ENCODE measurements at regions not wholly inside any gene's neighbourhood (a gene's known extent, or its start where the extent isn't known, plus 50 kb on each side); places are given as distances from the start of the nearest gene placed in this dataset.

DNA sequence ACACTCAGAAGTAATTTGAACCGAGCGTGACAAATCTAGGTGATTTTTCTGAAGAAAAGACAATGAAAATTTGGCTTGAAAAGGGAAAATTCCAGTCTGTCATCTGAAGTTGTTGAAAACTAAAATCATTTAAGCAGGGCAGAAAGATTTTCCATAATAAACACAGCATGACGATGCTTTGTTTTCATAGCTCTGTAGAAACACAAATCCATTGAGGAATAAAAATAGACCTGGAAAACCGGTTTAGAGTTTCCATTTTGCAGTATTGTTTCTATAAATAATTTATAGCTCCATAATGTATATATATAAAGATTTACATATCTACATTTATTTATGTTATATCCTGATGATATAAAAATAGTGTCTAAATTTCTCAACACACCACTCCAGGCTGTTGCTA lies 1918.5 kb upstream of the FLRT2 start:
- no peak overlapping the region for H3K27ac ChIP-seq
- no peaks in the 10 kb centered on the region for H3K4me1 ChIP-seq (ENCODE audit: low read depth, poor library complexity, severe bottlenecking)
- no peak overlapping the region for H2AFZ ChIP-seq (ENCODE audit: low read depth)
- H3K36me3 ChIP-seq (ENCODE audit: insufficient read depth): no peaks in the 10 kb centered on the region
- no peak overlapping the region for H3K4me3 ChIP-seq (IDR thresholded peaks at IDR 0.05; ENCODE audit: insufficient read depth, low read depth, low read length)
- TF ChIP-seq, protein P1, sequence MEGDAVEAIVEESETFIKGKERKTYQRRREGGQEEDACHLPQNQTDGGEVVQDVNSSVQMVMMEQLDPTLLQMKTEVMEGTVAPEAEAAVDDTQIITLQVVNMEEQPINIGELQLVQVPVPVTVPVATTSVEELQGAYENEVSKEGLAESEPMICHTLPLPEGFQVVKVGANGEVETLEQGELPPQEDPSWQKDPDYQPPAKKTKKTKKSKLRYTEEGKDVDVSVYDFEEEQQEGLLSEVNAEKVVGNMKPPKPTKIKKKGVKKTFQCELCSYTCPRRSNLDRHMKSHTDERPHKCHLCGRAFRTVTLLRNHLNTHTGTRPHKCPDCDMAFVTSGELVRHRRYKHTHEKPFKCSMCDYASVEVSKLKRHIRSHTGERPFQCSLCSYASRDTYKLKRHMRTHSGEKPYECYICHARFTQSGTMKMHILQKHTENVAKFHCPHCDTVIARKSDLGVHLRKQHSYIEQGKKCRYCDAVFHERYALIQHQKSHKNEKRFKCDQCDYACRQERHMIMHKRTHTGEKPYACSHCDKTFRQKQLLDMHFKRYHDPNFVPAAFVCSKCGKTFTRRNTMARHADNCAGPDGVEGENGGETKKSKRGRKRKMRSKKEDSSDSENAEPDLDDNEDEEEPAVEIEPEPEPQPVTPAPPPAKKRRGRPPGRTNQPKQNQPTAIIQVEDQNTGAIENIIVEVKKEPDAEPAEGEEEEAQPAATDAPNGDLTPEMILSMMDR (conservative IDR thresholded peaks at IDR 0.05; ENCODE audit: low read depth, low read length): no peak
- no peaks in the 10 kb centered on the region for H4K20me1 ChIP-seq (ENCODE audit: insufficient read depth)
- no peak overlapping the region for H3K4me2 ChIP-seq
- H3K79me2 ChIP-seq (ENCODE audit: insufficient read depth, low read depth): no peaks in the 10 kb centered on the region
- no peak overlapping the region for H3K9ac ChIP-seq
- H3K27me3 ChIP-seq (ENCODE audit: insufficient read depth, low read depth): no peaks in the 10 kb centered on the region

DNA sequence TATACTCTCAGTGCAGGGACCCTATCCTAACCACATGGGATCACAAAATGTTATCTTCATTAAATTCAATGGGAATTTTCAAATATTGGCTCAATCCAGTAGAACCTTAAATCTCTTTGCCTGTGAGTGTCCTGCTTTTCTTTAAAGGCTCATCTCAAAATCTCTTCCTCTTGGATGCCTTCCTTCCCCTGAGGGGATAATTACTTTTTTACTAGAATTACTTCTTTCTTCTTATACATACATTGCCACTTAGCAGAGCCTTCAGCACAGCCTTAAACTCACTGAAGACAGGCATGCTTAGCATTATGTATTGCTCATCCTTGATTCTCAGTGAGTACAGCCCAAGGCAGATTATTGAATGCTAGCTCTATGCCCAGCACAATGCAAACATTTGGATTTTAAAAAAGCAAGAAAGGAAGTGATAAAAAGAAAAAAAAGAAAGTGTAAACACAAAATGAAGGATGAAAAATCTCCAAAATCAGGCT lies 1918.0 kb upstream of the FLRT2 start:
- H3K4me1 ChIP-seq (ENCODE audit: low read depth, poor library complexity, severe bottlenecking): no peaks in the 10 kb centered on the region
- TF ChIP-seq, protein P1 (conservative IDR thresholded peaks at IDR 0.05; ENCODE audit: low read depth, low read length): no peak
- H3K79me2 ChIP-seq (ENCODE audit: insufficient read depth, low read depth): no peaks in the 10 kb centered on the region
- no peaks in the 10 kb centered on the region for H4K20me1 ChIP-seq (ENCODE audit: insufficient read depth)
- no peak overlapping the region for H2AFZ ChIP-seq (ENCODE audit: low read depth)
- H3K36me3 ChIP-seq (ENCODE audit: insufficient read depth): no peaks in the 10 kb centered on the region
- H3K4me2 ChIP-seq: no peak overlapping the region
- no peak overlapping the region for H3K9ac ChIP-seq
- no peaks in the 10 kb centered on the region for H3K27me3 ChIP-seq (ENCODE audit: insufficient read depth, low read depth)
- no peak overlapping the region for H3K4me3 ChIP-seq (IDR thresholded peaks at IDR 0.05; ENCODE audit: insufficient read depth, low read depth, low read length)
- no peak overlapping the region for H3K27ac ChIP-seq

DNA sequence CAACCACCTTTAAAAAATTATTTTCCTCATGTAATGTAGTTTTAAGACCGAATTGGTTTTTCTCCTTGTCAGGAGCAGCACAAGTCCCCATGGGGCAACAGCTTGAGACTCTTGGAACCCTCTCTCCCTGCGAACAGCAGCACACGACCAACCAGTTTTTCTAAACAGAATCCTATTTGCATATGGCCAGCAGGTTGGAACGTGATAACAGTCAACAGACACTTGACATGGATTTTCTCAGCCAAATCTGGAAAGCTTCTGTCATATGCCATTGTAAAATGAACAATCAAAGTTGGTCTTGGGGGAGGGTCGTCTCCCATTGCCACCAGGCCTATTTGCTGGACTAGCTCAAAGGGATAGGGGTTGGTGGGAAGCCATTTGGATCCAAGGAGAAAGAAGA lies 1915.0 kb upstream of the FLRT2 start:
- Histone ChIP-seq H3K4me3 (IDR thresholded peaks at IDR 0.05; ENCODE audit: insufficient read depth, low read depth, low read length) (no peak overlapping the region), H2AFZ (ENCODE audit: low read depth) (no peak overlapping the region)

GRCh38 chr14:83624541-83624940 lies 1905.4 kb upstream of the FLRT2 start:
- TF ChIP-seq, protein P1 (conservative IDR thresholded peaks at IDR 0.05; ENCODE audit: low read depth, low read length): no peak
- Histone ChIP-seq H4K20me1 (ENCODE audit: insufficient read depth) (no peaks in the 10 kb centered on the region), H2AFZ (ENCODE audit: low read depth) (no peak overlapping the region), H3K4me1 (ENCODE audit: low read depth, poor library complexity, severe bottlenecking) (no peaks in the 10 kb centered on the region), H3K27me3 (ENCODE audit: insufficient read depth, low read depth) (no peaks in the 10 kb centered on the region), H3K27ac (no peak overlapping the region), H3K9ac (no peak overlapping the region), H3K36me3 (ENCODE audit: insufficient read depth) (no peaks in the 10 kb centered on the region), H3K4me3 (IDR thresholded peaks at IDR 0.05; ENCODE audit: insufficient read depth, low read depth, low read length) (no peak overlapping the region), H3K79me2 (ENCODE audit: insufficient read depth, low read depth) (no peaks in the 10 kb centered on the region), H3K4me2 (no peak overlapping the region)

More for the DNA sequence above, 1915.0 kb upstream of the FLRT2 start:
- Histone ChIP-seq H4K20me1 (ENCODE audit: insufficient read depth) (no peaks in the 10 kb centered on the region), H3K4me1 (ENCODE audit: low read depth, poor library complexity, severe bottlenecking) (no peaks in the 10 kb centered on the region), H3K36me3 (ENCODE audit: insufficient read depth) (no peaks in the 10 kb centered on the region), H3K27ac (no peak overlapping the region), H3K79me2 (ENCODE audit: insufficient read depth, low read depth) (no peaks in the 10 kb centered on the region), H3K4me2 (no peak overlapping the region), H3K9ac (no peak overlapping the region), H3K27me3 (ENCODE audit: insufficient read depth, low read depth) (no peaks in the 10 kb centered on the region)
- TF ChIP-seq, protein P1 (conservative IDR thresholded peaks at IDR 0.05; ENCODE audit: low read depth, low read length): no peak
